H1 (cell line): ENCODE measurements at regions not wholly inside any gene's neighbourhood (a gene's known extent, or its start where the extent isn't known, plus 50 kb on each side); places are given as distances from the start of the nearest gene placed in this dataset.

ENCODE experiments used
- CTCF ChIA-PET: fragments of 300-600 bp; sonication (Branson Sonifier 250); formaldehyde crosslinking; loops from one replicate; lab custom pipeline; 2021; ENCODE audit not compliant: partially characterized antibody; lab: Charles Lee
- POLR2A ChIA-PET: fragments of 300-600 bp; sonication (Branson Sonifier 250); formaldehyde crosslinking; loops from one replicate; lab custom pipeline; 2021; ENCODE audit warnings: inconsistent platforms; ENCODE audit not compliant: partially characterized antibody; lab: Charles Lee
- DNase-seq, 2 experiments: peaks; one replicate each; pipeline versions ENCODE4 v3.0.0 to v3.0.0-alpha.2; 2010 to 2022; ENCODE audit warnings: low spot score in 2 of 2, low read depth in 1 of 2, mixed read lengths in 1 of 2
- FAIRE-seq: peaks from 2 replicates; lab custom pipeline; 2011; peaks lifted over from hg19 to GRCh38; lab: Jason Lieb, UNC
- H2AFZ ChIP-seq: 2 replicates; pipeline ENCODE4 v1.8.1; 2012; ENCODE audit warnings: low read length, inconsistent platforms
- H2AK5ac ChIP-seq: 2 replicates; pipeline ENCODE4 v1.6.1; 2013; ENCODE audit warnings: low read depth, low read length
- H2BK120ac ChIP-seq: replicated peaks from 2 replicates; pipeline ENCODE3; 2013; ENCODE audit warnings: low read depth, low read length, inconsistent platforms
- H2BK12ac ChIP-seq: 2 replicates; pipeline ENCODE4 v1.6.1; 2013; ENCODE audit warnings: low read depth, low read length
- H2BK15ac ChIP-seq: 2 replicates; pipeline ENCODE4 v1.6.1; 2013; ENCODE audit warnings: low read length
- H2BK20ac ChIP-seq: 2 replicates; pipeline ENCODE4 v1.6.1; 2013; ENCODE audit warnings: low read length
- H2BK5ac ChIP-seq: 2 replicates; pipeline ENCODE4 v1.6.1; 2013; ENCODE audit warnings: low read depth, low read length
- H3K14ac ChIP-seq: 2 replicates; pipeline ENCODE4 v1.6.1; 2013; ENCODE audit warnings: inconsistent platforms; ENCODE audit not compliant: insufficient read length
- H3K18ac ChIP-seq: 2 replicates; pipeline ENCODE4 v1.6.1; 2013; ENCODE audit warnings: low read length; ENCODE audit errors: extremely low read depth
- H3K23ac ChIP-seq: 2 replicates; pipeline ENCODE4 v1.6.1; 2013; ENCODE audit warnings: inconsistent platforms; ENCODE audit not compliant: insufficient read length
- H3K23me2 ChIP-seq: 2 replicates; pipeline ENCODE4 v1.6.1; 2013; ENCODE audit warnings: low read depth, low read length
- H3K27ac ChIP-seq: 2 replicates; pipeline ENCODE4 v1.6.1; 2011; ENCODE audit warnings: low read depth, low read length, inconsistent platforms
- H3K27me3 ChIP-seq, 4 experiments: replicated peaks in 1 of 4; 1 replicate in 1 of 4; 2 replicates in 3 of 4; pipeline versions ENCODE4 v1.6.1 to v1.8.1; 2011 to 2013; ENCODE audit warnings: low read length in 3 of 4, mild to moderate bottlenecking in 3 of 4, inconsistent platforms in 2 of 4, mixed read lengths in 2 of 4, moderate library complexity in 1 of 4; ENCODE audit not compliant: control insufficient read depth in 3 of 4, insufficient read depth in 3 of 4; ENCODE audit errors: extremely low read depth in 1 of 4
- H3K36me3 ChIP-seq, 4 experiments: 2 replicates each; pipeline versions ENCODE4 v1.6.1 to v1.8.1; 2011 to 2013; ENCODE audit warnings: mild to moderate bottlenecking in 4 of 4, low read length in 3 of 4, moderate library complexity in 2 of 4, control low read depth in 1 of 4, inconsistent platforms in 1 of 4; ENCODE audit not compliant: insufficient read depth in 4 of 4, control insufficient read depth in 2 of 4
- H3K4ac ChIP-seq: replicated peaks from 2 replicates; pipeline ENCODE3; 2013; ENCODE audit warnings: low read length, low read depth, mixed read lengths, inconsistent platforms; ENCODE audit not compliant: insufficient read length
- H3K4me1 ChIP-seq, 4 experiments: replicated peaks in 1 of 4; 1 replicate in 1 of 4; 2 replicates in 3 of 4; pipeline versions ENCODE4 v1.6.1 to v1.8.1; 2011 to 2013; ENCODE audit warnings: low read length in 3 of 4, inconsistent platforms in 2 of 4, mixed read lengths in 1 of 4; ENCODE audit not compliant: insufficient read depth in 4 of 4, control insufficient read depth in 3 of 4
- H3K4me2 ChIP-seq, 2 experiments: 2 replicates each; pipeline versions ENCODE4 v1.6.1 to v1.8.1; 2011 to 2013; ENCODE audit warnings: low read depth in 2 of 2, low read length in 2 of 2, control low read depth in 1 of 2, inconsistent platforms in 1 of 2, mild to moderate bottlenecking in 1 of 2; ENCODE audit not compliant: insufficient read depth in 1 of 2
- H3K4me3 ChIP-seq, 4 experiments: fragments of 200-600, 300-600 bp in 1 of 4; sonication (generic), shearing (Covaris generic), sonication (Bioruptor Twin) in 1 of 4; 2 replicates each; pipeline versions ENCODE4 v1.5.1 to v1.8.1; 2011 to 2016; ENCODE audit warnings: low read length in 4 of 4, low read depth in 3 of 4, control low read depth in 2 of 4, inconsistent platforms in 2 of 4, mild to moderate bottlenecking in 2 of 4, mixed read lengths in 1 of 4, moderate library complexity in 1 of 4; ENCODE audit not compliant: insufficient read depth in 2 of 4; ENCODE audit errors: extremely low read depth in 1 of 4
- H3K56ac ChIP-seq: replicated peaks from 2 replicates; pipeline ENCODE3; 2013; ENCODE audit warnings: low read depth, mild to moderate bottlenecking, mixed read lengths, low read length, inconsistent platforms; ENCODE audit not compliant: insufficient read length
- H3K79me1 ChIP-seq: 2 replicates; pipeline ENCODE4 v1.6.1; 2013; ENCODE audit warnings: low read depth, low read length, control low read depth
- H3K79me2 ChIP-seq, 2 experiments: 2 replicates each; pipeline versions ENCODE4 v1.6.1 to v1.8.1; 2012 to 2013; ENCODE audit warnings: low read length in 2 of 2, mild to moderate bottlenecking in 2 of 2, inconsistent platforms in 1 of 2; ENCODE audit not compliant: insufficient read depth in 2 of 2, control insufficient read depth in 1 of 2
- H3K9ac ChIP-seq, 4 experiments: replicated peaks in 1 of 4; 1 replicate in 1 of 4; 2 replicates in 3 of 4; pipeline versions ENCODE4 v1.6.1 to v1.8.1; 2011 to 2013; ENCODE audit warnings: low read depth in 3 of 4, low read length in 3 of 4, control low read depth in 2 of 4, mild to moderate bottlenecking in 2 of 4, moderate library complexity in 2 of 4, inconsistent platforms in 1 of 4; ENCODE audit errors: extremely low read depth in 1 of 4
- H3K9me3 ChIP-seq, 2 experiments: 2 replicates each; pipeline versions ENCODE4 v1.6.1 to v1.8.1; 2012 to 2013; ENCODE audit warnings: mild to moderate bottlenecking in 2 of 2, moderate library complexity in 2 of 2, control low read depth in 1 of 2, inconsistent platforms in 1 of 2, low read depth in 1 of 2, low read length in 1 of 2, mixed read lengths in 1 of 2; ENCODE audit not compliant: insufficient read depth in 2 of 2
- H4K20me1 ChIP-seq, 2 experiments: replicated peaks in 1 of 2; 2 replicates each; pipeline versions ENCODE3 to v1.8.1; 2011 to 2013; ENCODE audit warnings: inconsistent platforms in 2 of 2, low read length in 2 of 2, mild to moderate bottlenecking in 1 of 2; ENCODE audit not compliant: insufficient read depth in 2 of 2, control insufficient read depth in 1 of 2
- H4K5ac ChIP-seq: 2 replicates; pipeline ENCODE4 v1.6.1; 2013; ENCODE audit warnings: low read length, low read depth, mixed read lengths, inconsistent platforms; ENCODE audit not compliant: insufficient read length
- H4K8ac ChIP-seq: 2 replicates; pipeline ENCODE4 v1.8.0; 2013; ENCODE audit warnings: mild to moderate bottlenecking, moderate library complexity, low read length, inconsistent platforms; ENCODE audit not compliant: insufficient read depth; ENCODE audit errors: extremely low read depth
- H4K91ac ChIP-seq: replicated peaks from 2 replicates; pipeline ENCODE3; 2013; ENCODE audit warnings: low read length, mixed read lengths, inconsistent platforms; ENCODE audit not compliant: insufficient read length
- EGR1 ChIP-seq: IDR thresholded peaks from 2 replicates; pipeline ENCODE4 v1.6.1; 2011; ENCODE audit warnings: low read depth, low read length, borderline replicate concordance
- KDM1A ChIP-seq: fragments of 200-600, 300-600 bp; sonication (generic); IDR thresholded peaks from 2 replicates; pipeline ENCODE4 v1.7.1; 2016; ENCODE audit warnings: mild to moderate bottlenecking, low read length, borderline replicate concordance
- PHF8 ChIP-seq: fragments of 200-600 bp; sonication (generic); conservative IDR thresholded peaks from 2 replicates; pipeline ENCODE4 v1.7.1; 2012; ENCODE audit warnings: low read depth, mild to moderate bottlenecking, inconsistent platforms, low read length, moderate library complexity
- RNF2 ChIP-seq: fragments of 200-900, 300-1000 bp; sonication (generic); IDR thresholded peaks from 2 replicates; pipeline ENCODE4 v1.7.1; 2016; ENCODE audit warnings: borderline replicate concordance, low read depth, mild to moderate bottlenecking, antibody characterized with exemption, low read length; ENCODE audit not compliant: poor library complexity, severe bottlenecking; ENCODE audit errors: missing control alignments
- SIRT6 ChIP-seq: IDR thresholded peaks from one replicate; pipeline ENCODE4 v1.7.1; 2012; ENCODE audit warnings: low read length, inconsistent platforms
- TEAD4 ChIP-seq: IDR thresholded peaks from 2 replicates; pipeline ENCODE4 v1.6.1; 2012; ENCODE audit warnings: low read depth, low read length, inconsistent platforms, mixed read lengths
- WGBS, 2 experiments: shearing (Covaris generic) in 1 of 2; methylation state at CpG; one replicate each; pipeline versions ENCODE4 v1.1.6 to v1.1.7; 2013 to 2015; ENCODE audit warnings: low lambda C conversion rate in 2 of 2, mixed read lengths in 2 of 2, inconsistent platforms in 1 of 2, low coverage in 1 of 2, missing lambda C conversion rate in 1 of 2; ENCODE audit not compliant: insufficient replicate concordance in 2 of 2, insufficient coverage in 1 of 2, insufficient read length in 1 of 2; ENCODE audit errors: extremely low coverage in 1 of 2, missing lambda C conversion rate in 1 of 2; 5-methylcytosine and 5-hydroxymethylcytosine counted together
- TF ChIP-seq, protein P1 (sequence below), 3 experiments: IDR thresholded peaks; 1 replicate in 2 of 3; 2 replicates in 1 of 3; pipeline versions ENCODE4 v1.5.1 to v1.6.1; 2011; ENCODE audit warnings: low read length in 3 of 3, mild to moderate bottlenecking in 3 of 3, inconsistent platforms in 2 of 3, low read depth in 1 of 3, moderate library complexity in 1 of 3; ENCODE audit not compliant: insufficient read depth in 1 of 3; ENCODE audit errors: control extremely low read depth in 1 of 3
- TF ChIP-seq, protein P2 (sequence below): IDR thresholded peaks from 2 replicates; pipeline ENCODE4 v1.6.1; 2011; ENCODE audit warnings: low read depth, mild to moderate bottlenecking, low read length; ENCODE audit not compliant: insufficient read depth

GRCh38 chr4:119788349-119789266, 160.0 kb upstream of the PDE5A start:
- POLR2A ChIA-PET: no interaction called here
- no peak overlapping the region for H4K5ac ChIP-seq
- no peak overlapping the region for H3K18ac ChIP-seq
- H3K4me3 ChIP-seq: no peak overlapping the region
- peaks cover 0 to 4% (median 2%) of the 10 kb centered on the region in 4 experiments; a peak in 2 of 7 replicates for H3K4me1 ChIP-seq
- peak; percentile 63 for FAIRE-seq
- H2BK20ac ChIP-seq: no peak overlapping the region
- H3K23ac ChIP-seq: no peak overlapping the region
- H4K91ac ChIP-seq: no peak overlapping the region
- H2BK120ac ChIP-seq: no peak overlapping the region
- H2AK5ac ChIP-seq: no peak overlapping the region
- 71% methylated on average over 1 of the region's 1 CpG; no CpG with 5 or more reads in 1 of the 2 experiments for WGBS, 2 experiments
- no peak overlapping the region for H2BK5ac ChIP-seq
- H4K8ac ChIP-seq: no peak overlapping the region
- no peaks in the 10 kb centered on the region for H3K23me2 ChIP-seq
- H2BK12ac ChIP-seq: no peak overlapping the region
- H3K79me1 ChIP-seq: no peaks in the 10 kb centered on the region
- H4K20me1 ChIP-seq: no peaks in the 10 kb centered on the region
- no peak overlapping the region for H3K56ac ChIP-seq
- DNase-seq: no peak
- H3K9ac ChIP-seq: no peak overlapping the region
- no peak overlapping the region for H2BK15ac ChIP-seq
- no peak overlapping the region for H3K4me2 ChIP-seq
- no peak overlapping the region for H3K14ac ChIP-seq
- H2AFZ ChIP-seq: no peak overlapping the region; the same call in 1 of the 2 replicates
- no peaks in the 10 kb centered on the region for H3K79me2 ChIP-seq
- peaks cover 2 to 5% of the 10 kb centered on the region in 2 experiments; a peak in 3 of 4 replicates for H3K9me3 ChIP-seq
- no peaks in the 10 kb centered on the region for H3K27me3 ChIP-seq
- no peaks in the 10 kb centered on the region for H3K36me3 ChIP-seq
- H3K4ac ChIP-seq: no peak overlapping the region
- CTCF ChIA-PET: interaction anchor here (0.7 to 2.2 kb wide), 2 partner anchors 160 to 236 kb away, joined by 3 to 15 read pairs; partner anchors contain the start of gene PDE5A
- peak overlapping the region; percentile 32; the same call in 1 of the 2 replicates for H3K27ac ChIP-seq
- no peak for TF ChIP-seq TEAD4
- TF ChIP-seq RNF2: no peak
- TF ChIP-seq EGR1: no peak
- TF ChIP-seq PHF8: no peak
- no peak for TF ChIP-seq KDM1A
- TF ChIP-seq, protein P1, sequence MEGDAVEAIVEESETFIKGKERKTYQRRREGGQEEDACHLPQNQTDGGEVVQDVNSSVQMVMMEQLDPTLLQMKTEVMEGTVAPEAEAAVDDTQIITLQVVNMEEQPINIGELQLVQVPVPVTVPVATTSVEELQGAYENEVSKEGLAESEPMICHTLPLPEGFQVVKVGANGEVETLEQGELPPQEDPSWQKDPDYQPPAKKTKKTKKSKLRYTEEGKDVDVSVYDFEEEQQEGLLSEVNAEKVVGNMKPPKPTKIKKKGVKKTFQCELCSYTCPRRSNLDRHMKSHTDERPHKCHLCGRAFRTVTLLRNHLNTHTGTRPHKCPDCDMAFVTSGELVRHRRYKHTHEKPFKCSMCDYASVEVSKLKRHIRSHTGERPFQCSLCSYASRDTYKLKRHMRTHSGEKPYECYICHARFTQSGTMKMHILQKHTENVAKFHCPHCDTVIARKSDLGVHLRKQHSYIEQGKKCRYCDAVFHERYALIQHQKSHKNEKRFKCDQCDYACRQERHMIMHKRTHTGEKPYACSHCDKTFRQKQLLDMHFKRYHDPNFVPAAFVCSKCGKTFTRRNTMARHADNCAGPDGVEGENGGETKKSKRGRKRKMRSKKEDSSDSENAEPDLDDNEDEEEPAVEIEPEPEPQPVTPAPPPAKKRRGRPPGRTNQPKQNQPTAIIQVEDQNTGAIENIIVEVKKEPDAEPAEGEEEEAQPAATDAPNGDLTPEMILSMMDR (IDR thresholded peaks at IDR 0.05; ENCODE audit: control extremely low read depth in 1 of 3, insufficient read depth in 1 of 3, low read depth in 1 of 3, low read length in 3 of 3): no peak
- no peak for TF ChIP-seq SIRT6
- TF ChIP-seq, protein P2, sequence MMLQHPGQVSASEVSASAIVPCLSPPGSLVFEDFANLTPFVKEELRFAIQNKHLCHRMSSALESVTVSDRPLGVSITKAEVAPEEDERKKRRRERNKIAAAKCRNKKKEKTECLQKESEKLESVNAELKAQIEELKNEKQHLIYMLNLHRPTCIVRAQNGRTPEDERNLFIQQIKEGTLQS: no peak
